Spleen (tissue), 11 donors: ENCODE measurements at regions not wholly inside any gene's neighbourhood (a gene's known extent, or its start where the extent isn't known, plus 50 kb on each side); places are given as distances from the start of the nearest gene placed in this dataset.
A peak's percentile ranks its signal among the peaks of the same experiment; 100 is the strongest.

Experiments used
- DNase-seq: peaks from one replicate; pipeline ENCODE4 v3.0.0-alpha.2; 2020
- H3K27ac ChIP-seq, 8 donors: fragments of 200-600 bp; sonication (generic) in 7 of 8; 1 replicate in 4 of 8; 2 replicates in 4 of 8; pipeline versions ENCODE4 v1.5.0 to v1.8.0; 2016 to 2021; ENCODE audit warnings: inconsistent platforms in 4 of 8, mild to moderate bottlenecking in 4 of 8, moderate library complexity in 1 of 8
- H3K27me3 ChIP-seq, 7 donors: fragments of 200-600 bp; sonication (generic) in 6 of 7; replicated peaks in 1 of 7; 1 replicate in 4 of 7; 2 replicates in 3 of 7; pipeline versions ENCODE4 v1.5.0 to v1.8.0; 2016 to 2021; ENCODE audit warnings: inconsistent platforms in 3 of 7, mild to moderate bottlenecking in 1 of 7
- H3K36me3 ChIP-seq, 6 donors: fragments of 200-600 bp; sonication (generic) in 5 of 6; 1 replicate in 4 of 6; 2 replicates in 2 of 6; pipeline versions ENCODE4 v1.5.0 to v1.8.0; 2016 to 2021; ENCODE audit warnings: inconsistent platforms in 2 of 6
- H3K4me1 ChIP-seq, 6 donors: fragments of 200-600 bp; sonication (generic) in 5 of 6; 1 replicate in 3 of 6; 2 replicates in 3 of 6; pipeline versions ENCODE4 v1.5.0 to v1.8.0; 2016 to 2021; ENCODE audit warnings: inconsistent platforms in 3 of 6
- H3K4me3 ChIP-seq, 8 donors: fragments of 200-600 bp; sonication (generic) in 7 of 8; 1 replicate in 4 of 8; 2 replicates in 4 of 8; pipeline versions ENCODE4 v1.5.0 to v1.8.0; 2016 to 2021; ENCODE audit warnings: inconsistent platforms in 4 of 8, mild to moderate bottlenecking in 4 of 8, moderate library complexity in 2 of 8
- H3K9me3 ChIP-seq, 8 donors: fragments of 200-600 bp; sonication (generic) in 7 of 8; 1 replicate in 4 of 8; 2 replicates in 4 of 8; pipeline versions ENCODE4 v1.5.0 to v1.8.0; 2016 to 2021; ENCODE audit warnings: inconsistent platforms in 4 of 8
- CTCF ChIP-seq, 11 experiments: fragments of 200-600 bp in 7 of 11; fragments of 450-650 bp in 4 of 11; sonication (generic) in 4 of 11; IDR thresholded peaks in 8 of 11; conservative IDR thresholded peaks in 3 of 11; 1 replicate in 7 of 11; 2 replicates in 4 of 11; pipeline versions ENCODE4 v1.4.0 to v1.8.0; 2016 to 2021; ENCODE audit warnings: antibody characterized with exemption in 11 of 11, inconsistent platforms in 4 of 11, mild to moderate bottlenecking in 1 of 11
- POLR2A ChIP-seq, 3 donors: fragments of 450-650 bp; IDR thresholded peaks; one replicate each; pipeline ENCODE4 v1.5.1; 2017; ENCODE audit warnings: antibody characterized with exemption in 3 of 3, mild to moderate bottlenecking in 1 of 3
- POLR2AphosphoS5 ChIP-seq, 3 donors: sonication (generic); formaldehyde crosslinking; IDR thresholded peaks; one replicate each; pipeline ENCODE4 v1.5.1; 2017; ENCODE audit warnings: antibody characterized with exemption in 3 of 3
- WGBS, 5 donors: extraction: QIAGEN DNeasy Blood & Tissue Kit in 3 of 5; methylation state at CpG; one replicate each; pipeline versions ENCODE4 v1.1.5 to v1.1.7; 2013 to 2018; 5-methylcytosine and 5-hydroxymethylcytosine counted together
- intact Hi-C: fragments of 100-400 bp; cut with DNase I; formaldehyde crosslinking; loops from one replicate; pipeline ENCODE4 v1.15.0; 2023; ENCODE audit warnings: low total_unique reads
- donor health status: healthy with polysubstance abuse.
- donor health status: DM: no; HTN: no; CAD: no; lungs with moderate emphysema.
- donor health status: DM: no; HTN: no; CAD: no.
- donor health status: Bipolar disorder and iron deficiency.
- donor health status: healthy.
- donor health status: DM: no; HTN: no; CAD: no.
- donor health status: DM: yes; HTN: yes; CAD: no.

GRCh38 chr16:79439901-79440300, 160.6 kb downstream of the MAF start:
- Histone ChIP-seq H3K27ac (no peak overlapping the region), H3K36me3 (no peaks in the 10 kb centered on the region), H3K4me1 (peaks cover 0 to 28% (median 11%) of the 10 kb centered on the region in 6 donors), H3K9me3 (no peaks in the 10 kb centered on the region), H3K27me3 (no peaks in the 10 kb centered on the region), H3K4me3 (no peak overlapping the region)
- 47 to 71% (median 54%) methylated on average over 2 of the region's 2 CpGs for WGBS, 5 donors
- TF ChIP-seq CTCF (IDR thresholded peaks at IDR 0.05 in 8 of 11, conservative IDR thresholded peaks at IDR 0.05 in 3 of 11) (no peak), POLR2A (IDR thresholded peaks at IDR 0.05) (no peak), POLR2AphosphoS5 (IDR thresholded peaks at IDR 0.05) (no peak)
- intact Hi-C loops, result no loop called here
- DNase-seq, result no peak

- no peak for DNase-seq
- Histone ChIP-seq H3K27me3 (no peaks in the 10 kb centered on the region), H3K9me3 (no peaks in the 10 kb centered on the region), H3K4me1 (peaks cover 0 to 28% (median 11%) of the 10 kb centered on the region in 6 donors), H3K4me3 (peak overlapping the region in 1 of 8 donors; percentile 38), H3K36me3 (no peaks in the 10 kb centered on the region), H3K27ac (peak overlapping the region in 4 of 8 donors; percentile 10 to 44 (median 34))
- intact Hi-C loops, result no loop called here
- WGBS, 5 donors, result 58 to 78% (median 69%) methylated on average over 30 to 31 of the region's 31 CpGs
- peak in 1 of 3 donors; percentile 26 for TF ChIP-seq POLR2AphosphoS5 (IDR thresholded peaks at IDR 0.05)
- TF ChIP-seq POLR2A (IDR thresholded peaks at IDR 0.05), result no peak
Observed at GRCh38 chr16:79437764-79438751, 162.5 kb downstream of the MAF start.

GRCh38 chr16:79436885-79437284, 163.7 kb downstream of the MAF start:
- TF ChIP-seq CTCF (IDR thresholded peaks at IDR 0.05 in 8 of 11, conservative IDR thresholded peaks at IDR 0.05 in 3 of 11) (no peak), POLR2A (IDR thresholded peaks at IDR 0.05) (no peak), POLR2AphosphoS5 (IDR thresholded peaks at IDR 0.05) (no peak)
- DNase-seq, result no peak
- intact Hi-C loops, result no loop called here
- Histone ChIP-seq H3K27ac (no peak overlapping the region), H3K27me3 (no peaks in the 10 kb centered on the region), H3K9me3 (no peaks in the 10 kb centered on the region), H3K4me3 (no peak overlapping the region), H3K36me3 (no peaks in the 10 kb centered on the region), H3K4me1 (peaks cover 0 to 28% (median 11%) of the 10 kb centered on the region in 6 donors)
- WGBS, 5 donors, result 79 to 90% (median 88%) methylated on average over 5 of the region's 5 CpGs

- TF ChIP-seq POLR2A (IDR thresholded peaks at IDR 0.05), result no peak
- TF ChIP-seq CTCF (IDR thresholded peaks at IDR 0.05 in 8 of 11, conservative IDR thresholded peaks at IDR 0.05 in 3 of 11), result no peak
- no peak for TF ChIP-seq POLR2AphosphoS5 (IDR thresholded peaks at IDR 0.05)
- 89 to 96% (median 94%) methylated on average over 8 of the region's 8 CpGs for WGBS, 5 donors
- Histone ChIP-seq H3K9me3 (no peaks in the 10 kb centered on the region), H3K36me3 (no peaks in the 10 kb centered on the region), H3K27me3 (no peaks in the 10 kb centered on the region), H3K4me1 (peaks cover 0 to 24% (median 11%) of the 10 kb centered on the region in 6 donors), H3K4me3 (no peak overlapping the region), H3K27ac (no peak overlapping the region)
- no peak for DNase-seq
- intact Hi-C loops, result no loop called here
Observed at GRCh38 chr16:79434771-79435170, 165.8 kb downstream of the MAF start.
